HG03135 (cell line): ENCODE measurements at regions not wholly inside any gene's neighbourhood (a gene's known extent, or its start where the extent isn't known, plus 50 kb on each side); places are given as distances from the start of the nearest gene placed in this dataset.
A peak's percentile ranks its signal among the peaks of the same experiment; 100 is the strongest.
"Not testable (repeated sequence)": the region's sequence is repeated elsewhere in the genome, so short reads cannot be mapped to it uniquely, and the experiment has no call there.

ENCODE experiments used
- ATAC-seq: cut with Tn5 transposase; IDR thresholded peaks from one replicate; pipeline ENCODE4 v1.9.1; 2021; ENCODE audit warnings: mild to moderate bottlenecking, moderate library complexity; ENCODE audit not compliant: unreplicated experiment

GRCh38 chr12:89775063-89775985 is 66.7 kb upstream of the ATP2B1 start:
- no peak for ATAC-seq

- ATAC-seq: no peak
Measured at GRCh38 chr12:89774645-89775044, 66.0 kb upstream of the ATP2B1 start.

GRCh38 chr12:89770391-89770790 is 61.8 kb upstream of the ATP2B1 start:
- no peak for ATAC-seq

- no peak for ATAC-seq
Measured at GRCh38 chr12:89769483-89769818, 60.8 kb upstream of the ATP2B1 start.

- ATAC-seq: no peak
Measured at GRCh38 chr12:89768586-89769482, 60.2 kb upstream of the ATP2B1 start.

- peak; percentile 75 for ATAC-seq
Measured at GRCh38 chr12:89765959-89766824, 57.6 kb upstream of the ATP2B1 start.

- ATAC-seq: not testable (repeated sequence)
Measured at GRCh38 chr12:89764164-89764563, 55.5 kb upstream of the ATP2B1 start.

GRCh38 chr12:89762498-89763170 is 54.0 kb upstream of the ATP2B1 start:
- no peak for ATAC-seq

GRCh38 chr12:89760783-89761182 is 52.1 kb upstream of the ATP2B1 start:
- ATAC-seq: no peak
